Stimulated activated naive B cell treated with anti-CD40 and anti-IgM and Interleukin-4, amounts not matched to agents 10 μg/mL and 1 μg/mL and 100 μg/mL, for 72 hours (primary cell): ENCODE measurements at regions not wholly inside any gene's neighbourhood (a gene's known extent, or its start where the extent isn't known, plus 50 kb on each side); places are given as distances from the start of the nearest gene placed in this dataset.
A peak's percentile ranks its signal among the peaks of the same experiment; 100 is the strongest.
"Not testable (repeated sequence)": the region's sequence is repeated elsewhere in the genome, so short reads cannot be mapped to it uniquely, and the experiment has no call there.

Experiments used
- ATAC-seq, 2 donors: fragments of 150-1000 bp; cut with Tn5 transposase; replicated peaks; 2 replicates each; pipeline ENCODE4 v1.10.0; 2021; ENCODE audit warnings: moderate library complexity in 1 of 2
- DNase-seq: peaks from one replicate; pipeline ENCODE4 v3.0.0; 2021
- H3K27ac Mint-ChIP-seq: one replicate; pipeline ENCODE4 v1.8.0; 2022; ENCODE audit warnings: mild to moderate bottlenecking, mixed read lengths
- H3K27me3 Mint-ChIP-seq, 2 donors: one replicate each; pipeline ENCODE4 v1.8.0; 2022; ENCODE audit warnings: mixed read lengths in 2 of 2
- H3K36me3 Mint-ChIP-seq, 2 donors: one replicate each; pipeline ENCODE4 v1.8.0; 2022; ENCODE audit warnings: mixed read lengths in 2 of 2, mild to moderate bottlenecking in 1 of 2
- H3K4me1 Mint-ChIP-seq, 2 donors: one replicate each; pipeline ENCODE4 v1.8.0; 2022; ENCODE audit warnings: mixed read lengths in 2 of 2, mild to moderate bottlenecking in 1 of 2
- H3K4me3 Mint-ChIP-seq, 2 donors: one replicate each; pipeline ENCODE4 v1.8.0; 2022; ENCODE audit warnings: mild to moderate bottlenecking in 2 of 2, mixed read lengths in 2 of 2, moderate library complexity in 1 of 2
- H3K9me3 Mint-ChIP-seq, 2 donors: one replicate each; pipeline ENCODE4 v1.8.0; 2022; ENCODE audit warnings: mixed read lengths in 2 of 2, mild to moderate bottlenecking in 1 of 2

DNA sequence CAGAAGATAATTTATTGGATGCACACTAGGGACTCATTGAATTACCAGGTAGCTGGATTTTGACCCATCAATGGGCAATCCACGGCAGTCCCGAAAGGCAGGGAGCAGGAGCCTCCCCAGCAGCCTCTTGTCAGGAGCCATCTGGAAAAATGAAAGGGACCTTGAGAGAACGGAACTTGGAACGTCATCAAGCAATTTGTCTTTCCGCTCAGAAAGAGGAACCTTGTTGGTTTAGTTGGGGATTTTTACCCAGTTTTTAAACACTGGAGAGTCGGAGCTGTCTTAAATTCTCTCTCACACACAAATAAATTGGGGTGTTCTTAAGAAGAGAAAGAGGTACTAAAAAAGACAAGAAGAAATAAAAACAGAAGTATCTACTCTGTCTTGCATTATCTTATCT is 1351.7 kb upstream of the TMEM132C start:
- Mint-ChIP-seq H3K36me3 (no peaks in the 10 kb centered on the region), H3K4me3 (no peak overlapping the region), H3K27ac (no peak overlapping the region), H3K27me3 (no peaks in the 10 kb centered on the region), H3K4me1 (no peaks in the 10 kb centered on the region), H3K9me3 (peaks cover 4 to 7% of the 10 kb centered on the region in 2 donors)
- ATAC-seq (no peak), DNase-seq (no peak)

DNA sequence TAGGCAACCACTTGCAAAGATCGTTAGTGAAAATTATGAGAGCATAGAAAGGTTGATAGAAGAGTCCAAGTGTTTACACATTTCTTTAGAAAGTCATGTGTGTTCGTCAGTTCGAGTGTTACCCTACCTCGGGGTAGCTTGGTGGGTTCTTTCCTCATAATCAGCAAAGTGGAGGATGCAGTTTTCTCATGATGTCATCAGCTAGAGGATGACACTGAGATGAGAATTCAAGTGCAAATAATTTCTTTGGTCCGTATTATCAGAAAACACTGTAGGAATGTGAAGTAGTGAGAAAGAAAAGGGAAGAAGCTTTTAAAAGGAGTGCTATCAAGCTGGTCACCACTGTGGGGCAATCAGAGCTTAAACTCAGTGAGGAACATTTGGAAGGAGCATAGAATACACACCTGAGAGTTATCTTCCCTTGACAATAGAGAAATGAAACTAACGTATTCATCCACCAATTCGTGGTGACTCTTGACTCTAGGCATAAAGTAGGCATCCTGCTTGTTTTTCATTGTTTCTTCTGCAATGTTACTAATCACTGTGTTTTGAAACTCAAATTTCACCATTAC is 1340.9 kb upstream of the TMEM132C start:
- H3K4me3 Mint-ChIP-seq: no peak overlapping the region
- ATAC-seq (no peak), DNase-seq (no peak)
- no peak overlapping the region for H3K27ac Mint-ChIP-seq
- H3K36me3 Mint-ChIP-seq: no peaks in the 10 kb centered on the region
- H3K9me3 Mint-ChIP-seq: no peaks in the 10 kb centered on the region
- no peaks in the 10 kb centered on the region for H3K4me1 Mint-ChIP-seq
- no peaks in the 10 kb centered on the region for H3K27me3 Mint-ChIP-seq

DNA sequence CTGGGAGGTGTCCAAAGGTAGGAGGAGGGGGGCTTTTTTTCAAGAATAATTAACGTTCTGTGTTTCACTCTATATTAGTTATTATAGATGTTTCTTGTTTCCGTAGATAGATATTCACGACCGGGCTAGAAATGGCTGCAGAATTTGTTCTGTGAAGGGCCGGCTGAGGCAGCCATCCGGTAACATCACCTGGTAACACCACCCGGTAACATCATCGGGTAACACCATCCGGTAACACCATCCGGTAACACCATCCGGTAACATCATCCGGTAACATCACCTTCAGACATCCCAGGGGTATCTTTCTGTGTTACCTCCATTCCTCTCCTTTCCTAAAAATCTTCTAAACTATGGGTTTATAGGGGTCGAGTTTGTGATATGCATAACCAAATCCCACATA is 1336.7 kb upstream of the TMEM132C start:
- H3K36me3 Mint-ChIP-seq: no peaks in the 10 kb centered on the region
- no peaks in the 10 kb centered on the region for H3K4me1 Mint-ChIP-seq
- ATAC-seq: no peak
- no peak overlapping the region for H3K4me3 Mint-ChIP-seq
- no peak overlapping the region for H3K27ac Mint-ChIP-seq
- H3K27me3 Mint-ChIP-seq: no peaks in the 10 kb centered on the region
- no peak for DNase-seq
- H3K9me3 Mint-ChIP-seq: no peaks in the 10 kb centered on the region

DNA sequence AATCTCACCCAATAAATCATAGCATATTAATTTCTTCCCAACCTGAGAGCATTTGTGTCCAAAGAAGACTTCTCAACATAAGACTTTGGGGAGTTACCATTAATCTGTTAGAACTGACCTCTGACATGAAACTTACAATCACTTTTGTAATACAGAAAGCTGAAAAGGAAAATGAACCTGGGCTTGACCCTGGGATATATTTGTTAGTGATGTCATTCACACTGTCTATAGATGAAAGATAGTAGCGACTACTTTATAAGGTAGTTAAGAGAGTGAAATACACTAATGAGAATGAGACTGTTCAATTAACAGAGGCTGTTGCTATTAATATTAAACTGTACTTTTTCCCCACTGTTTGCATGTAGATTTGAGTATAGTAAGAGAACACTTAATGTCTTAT is 1334.8 kb upstream of the TMEM132C start:
- DNase-seq (no peak), ATAC-seq (no peak)
- no peaks in the 10 kb centered on the region for H3K9me3 Mint-ChIP-seq
- no peak overlapping the region for H3K27ac Mint-ChIP-seq
- no peaks in the 10 kb centered on the region for H3K4me1 Mint-ChIP-seq
- H3K27me3 Mint-ChIP-seq: peaks cover 0 to 6% of the 10 kb centered on the region in 2 donors
- no peak overlapping the region for H3K4me3 Mint-ChIP-seq
- H3K36me3 Mint-ChIP-seq: no peaks in the 10 kb centered on the region

DNA sequence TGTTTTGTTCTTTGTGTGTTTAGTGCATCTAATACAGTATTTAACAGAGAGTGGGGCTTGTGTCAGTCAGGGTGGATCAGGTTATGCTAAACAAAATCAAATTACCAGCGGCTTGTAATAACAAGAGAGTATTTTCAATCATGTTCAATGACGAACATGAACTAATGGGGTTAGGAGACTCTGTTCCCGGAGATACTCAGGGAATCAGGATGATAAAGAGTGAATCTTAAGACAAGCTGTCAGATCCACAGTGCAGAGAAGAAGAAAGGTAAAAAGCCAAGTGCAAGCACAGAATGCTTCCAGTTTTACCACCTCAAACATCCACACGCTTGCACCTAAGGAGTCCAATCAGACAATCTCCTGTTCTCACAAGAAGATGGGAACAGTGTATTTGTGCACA is 1331.5 kb upstream of the TMEM132C start:
- H3K27ac Mint-ChIP-seq: no peak overlapping the region
- peaks cover 0 to 6% of the 10 kb centered on the region in 2 donors for H3K27me3 Mint-ChIP-seq
- ATAC-seq (no peak), DNase-seq (no peak)
- no peak overlapping the region for H3K4me3 Mint-ChIP-seq
- H3K4me1 Mint-ChIP-seq: no peaks in the 10 kb centered on the region
- no peaks in the 10 kb centered on the region for H3K36me3 Mint-ChIP-seq
- H3K9me3 Mint-ChIP-seq: peaks cover 0 to 1% of the 10 kb centered on the region in 2 donors

DNA sequence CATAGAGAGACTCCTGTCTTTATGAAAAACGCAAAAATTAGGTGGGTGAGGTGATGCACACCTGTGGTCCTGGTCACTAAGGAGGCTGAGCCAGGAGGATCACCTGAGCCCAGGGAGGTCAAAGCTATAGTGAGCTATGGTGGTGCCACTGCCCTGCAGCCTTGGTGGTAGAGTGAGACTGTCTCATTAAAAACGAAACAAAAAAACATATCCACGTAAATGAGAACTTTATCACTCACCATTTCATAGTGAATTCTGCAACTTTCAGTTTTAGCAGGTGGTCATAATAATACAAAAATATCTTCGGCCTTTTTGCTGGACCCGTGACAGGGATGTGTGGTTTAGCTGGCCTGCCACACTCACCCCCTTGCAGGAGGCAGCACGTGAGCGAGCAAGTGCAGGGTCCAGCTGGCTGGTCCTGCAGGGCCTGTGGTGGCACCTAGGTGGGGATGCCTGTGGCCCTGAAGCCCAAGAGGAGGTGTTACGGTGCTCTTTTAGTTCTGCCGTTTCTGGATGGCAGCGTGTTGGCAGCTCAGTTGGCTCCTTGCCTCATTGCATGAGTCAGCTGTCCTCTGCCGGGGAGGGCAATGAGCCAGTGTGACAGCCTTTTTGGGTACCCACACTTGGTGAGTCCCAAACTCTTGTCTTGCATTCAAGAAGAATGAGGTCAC is 1330.7 kb upstream of the TMEM132C start:
- H3K9me3 Mint-ChIP-seq: peaks cover 0 to 1% of the 10 kb centered on the region in 2 donors
- peak in 1 of 2 donors; percentile 12 for ATAC-seq
- no peak overlapping the region for H3K27ac Mint-ChIP-seq
- no peaks in the 10 kb centered on the region for H3K4me1 Mint-ChIP-seq
- H3K27me3 Mint-ChIP-seq: peaks cover 0 to 6% of the 10 kb centered on the region in 2 donors
- no peak overlapping the region for H3K4me3 Mint-ChIP-seq
- no peak for DNase-seq
- no peaks in the 10 kb centered on the region for H3K36me3 Mint-ChIP-seq

DNA sequence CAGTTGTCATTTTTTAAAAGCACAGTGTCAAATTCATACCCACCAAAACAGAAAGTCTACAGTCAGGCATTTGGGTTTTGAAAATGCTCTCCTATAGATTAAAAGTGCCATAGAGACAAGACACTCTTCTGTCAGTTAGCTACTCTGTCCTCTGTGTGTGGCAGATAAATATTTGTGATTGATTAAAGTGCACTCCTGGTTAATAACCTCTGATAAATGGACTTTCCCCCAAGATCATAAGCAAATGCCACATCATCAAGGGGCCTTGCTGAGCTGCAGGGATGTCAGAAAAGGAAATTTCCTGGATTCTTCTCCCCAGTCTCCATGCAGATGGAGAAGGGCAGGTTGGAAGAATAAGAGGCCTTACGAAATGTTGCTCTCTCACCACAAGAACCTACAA is 1329.5 kb upstream of the TMEM132C start:
- ATAC-seq (no peak), DNase-seq (no peak)
- no peak overlapping the region for H3K27ac Mint-ChIP-seq
- peaks cover 0 to 1% of the 10 kb centered on the region in 2 donors for H3K9me3 Mint-ChIP-seq
- no peaks in the 10 kb centered on the region for H3K4me1 Mint-ChIP-seq
- no peak overlapping the region for H3K4me3 Mint-ChIP-seq
- no peaks in the 10 kb centered on the region for H3K36me3 Mint-ChIP-seq
- peaks cover 0 to 6% of the 10 kb centered on the region in 2 donors for H3K27me3 Mint-ChIP-seq

DNA sequence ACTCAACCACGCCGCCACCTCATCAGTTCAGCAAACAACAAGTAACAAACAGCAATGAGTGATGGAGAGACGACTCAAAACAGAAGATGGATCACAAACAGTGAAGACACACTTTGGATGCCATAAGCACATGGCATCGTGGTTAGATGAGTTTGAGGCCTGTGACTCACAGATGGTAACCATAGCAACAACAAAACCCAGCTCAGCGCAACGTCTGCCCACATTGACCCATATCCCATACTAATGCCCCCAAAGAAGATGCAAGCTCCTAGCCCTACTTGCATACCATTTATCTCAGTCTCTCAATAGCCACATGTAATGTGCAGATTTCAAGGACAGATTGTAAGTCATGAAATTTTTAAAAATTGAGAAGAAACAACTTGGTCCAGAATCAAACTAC is 1322.3 kb upstream of the TMEM132C start:
- H3K27ac Mint-ChIP-seq: no peak overlapping the region
- no peak for ATAC-seq
- H3K27me3 Mint-ChIP-seq: no peaks in the 10 kb centered on the region
- H3K4me3 Mint-ChIP-seq: no peak overlapping the region
- no peak for DNase-seq
- no peaks in the 10 kb centered on the region for H3K4me1 Mint-ChIP-seq
- peaks cover 0 to 1% of the 10 kb centered on the region in 2 donors for H3K9me3 Mint-ChIP-seq
- H3K36me3 Mint-ChIP-seq: no peaks in the 10 kb centered on the region

DNA sequence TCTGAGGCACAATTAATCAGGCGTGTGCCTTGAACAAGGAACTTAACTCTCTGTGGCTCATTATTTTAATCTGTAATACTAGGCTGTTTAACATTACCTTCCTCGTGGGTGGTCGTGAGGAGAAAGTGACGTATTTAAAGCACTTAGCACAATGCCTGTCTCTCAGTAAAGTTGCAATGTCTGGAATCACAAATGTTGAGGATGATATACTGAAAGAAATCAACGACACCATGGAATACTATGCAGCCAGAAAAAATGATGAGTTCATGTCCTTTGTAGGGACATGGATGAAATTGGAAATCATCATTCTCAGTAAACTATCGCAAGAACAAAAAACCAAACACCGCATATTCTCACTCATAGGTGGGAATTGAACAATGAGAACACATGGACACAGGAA is 1320.0 kb upstream of the TMEM132C start:
- ATAC-seq: not testable (repeated sequence)

DNA sequence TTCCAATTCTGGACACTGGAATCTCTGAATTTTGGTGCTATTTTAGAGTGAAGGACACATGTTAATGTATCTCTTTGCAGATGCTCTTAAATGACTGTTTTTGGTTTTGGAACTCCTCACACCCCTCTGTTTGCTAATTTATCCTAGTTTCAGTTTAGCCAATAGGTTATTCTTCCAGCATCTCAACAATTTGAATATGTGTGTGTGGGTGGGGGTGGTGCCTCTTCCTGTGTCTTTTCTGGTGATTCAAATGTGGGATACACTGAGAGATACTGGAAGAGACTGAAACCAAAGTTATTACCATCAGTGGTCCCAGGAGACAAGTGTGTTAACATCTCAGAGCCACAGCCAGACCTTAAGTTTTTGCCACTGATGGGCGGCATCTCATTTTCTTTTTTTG is 1317.4 kb upstream of the TMEM132C start:
- Mint-ChIP-seq H3K27ac (no peak overlapping the region), H3K27me3 (no peaks in the 10 kb centered on the region), H3K36me3 (no peaks in the 10 kb centered on the region), H3K4me3 (no peak overlapping the region), H3K9me3 (no peaks in the 10 kb centered on the region), H3K4me1 (no peaks in the 10 kb centered on the region)
- ATAC-seq (no peak), DNase-seq (no peak)

More for the DNA sequence above, 1320.0 kb upstream of the TMEM132C start:
- H3K27me3 Mint-ChIP-seq, H3K4me1 Mint-ChIP-seq, DNase-seq, H3K36me3 Mint-ChIP-seq, H3K9me3 Mint-ChIP-seq, H3K27ac Mint-ChIP-seq, H3K4me3 Mint-ChIP-seq: not testable (repeated sequence)

DNA sequence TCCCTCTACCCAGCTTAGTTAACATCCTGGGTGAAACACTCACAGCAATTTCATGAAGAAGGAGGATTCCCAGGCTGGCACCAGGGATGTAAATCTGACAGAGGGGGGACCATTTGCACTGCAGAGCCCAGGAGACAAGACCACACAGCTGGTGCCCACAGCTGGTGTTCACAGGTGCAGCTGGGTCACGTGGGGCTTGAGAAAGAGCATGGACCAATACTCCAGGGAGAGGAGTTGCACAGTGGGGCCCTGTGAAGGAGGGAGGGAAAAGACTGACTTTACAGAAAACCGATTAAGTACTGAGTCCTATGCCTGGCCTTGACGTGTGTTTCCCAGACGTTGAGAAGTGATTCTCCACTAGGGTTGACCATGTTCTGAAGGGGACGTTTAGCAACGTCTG is 1316.7 kb upstream of the TMEM132C start:
- no peak overlapping the region for H3K4me3 Mint-ChIP-seq

DNA sequence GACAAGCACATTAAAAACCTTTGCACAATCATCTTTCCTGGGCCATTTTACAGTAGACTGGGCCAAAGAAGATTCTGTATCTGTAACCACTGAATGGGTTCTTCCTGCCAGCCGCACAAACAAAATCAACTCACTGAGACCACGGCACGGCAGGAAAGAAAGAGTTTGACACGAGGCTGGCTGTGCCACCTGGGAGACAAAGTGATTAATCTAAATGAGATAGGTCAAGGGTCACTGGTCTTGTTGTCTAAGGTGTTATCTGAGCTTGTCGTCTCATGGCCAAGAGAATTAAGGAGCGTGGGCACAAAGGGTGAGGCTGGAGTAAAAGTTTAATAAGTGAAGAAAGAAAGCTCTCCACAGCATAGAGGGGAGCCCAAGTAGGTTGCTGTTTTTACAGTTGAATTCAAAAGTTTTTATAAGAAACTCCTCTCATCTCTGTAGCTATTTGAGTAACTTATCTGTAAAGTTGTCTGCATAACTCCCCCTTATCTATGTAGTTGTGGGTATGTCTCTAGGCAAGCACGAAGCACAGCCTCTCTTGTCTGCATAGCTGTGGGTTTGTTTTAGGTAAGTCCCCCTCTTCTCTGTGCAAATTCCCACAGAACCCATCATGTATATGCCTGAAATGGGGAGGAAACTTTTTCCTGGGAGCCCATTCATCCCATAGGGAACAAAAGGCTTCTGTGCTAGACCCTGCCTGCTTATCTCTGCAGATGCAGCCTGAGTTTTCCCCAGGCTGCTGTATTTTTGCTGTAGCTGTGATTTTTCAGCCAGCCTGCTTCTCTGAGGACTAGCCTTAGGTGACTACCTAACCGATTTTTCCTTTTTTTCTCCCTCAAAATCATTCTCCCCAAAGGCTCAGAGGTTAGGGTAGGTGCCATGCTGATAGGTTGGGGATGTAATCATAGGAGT is 1314.6 kb upstream of the TMEM132C start:
- no peak overlapping the region for H3K4me3 Mint-ChIP-seq
- H3K4me1 Mint-ChIP-seq: no peaks in the 10 kb centered on the region
- ATAC-seq: no peak
- no peaks in the 10 kb centered on the region for H3K27me3 Mint-ChIP-seq
- no peaks in the 10 kb centered on the region for H3K36me3 Mint-ChIP-seq
- no peak for DNase-seq
- H3K9me3 Mint-ChIP-seq: peaks cover 4 to 5% of the 10 kb centered on the region in 2 donors
- no peak overlapping the region for H3K27ac Mint-ChIP-seq

More for the DNA sequence above, 1316.7 kb upstream of the TMEM132C start:
- no peaks in the 10 kb centered on the region for H3K27me3 Mint-ChIP-seq
- no peaks in the 10 kb centered on the region for H3K4me1 Mint-ChIP-seq
- H3K27ac Mint-ChIP-seq: no peak overlapping the region
- ATAC-seq (no peak), DNase-seq (no peak)
- H3K36me3 Mint-ChIP-seq: no peaks in the 10 kb centered on the region
- H3K9me3 Mint-ChIP-seq: no peaks in the 10 kb centered on the region

DNA sequence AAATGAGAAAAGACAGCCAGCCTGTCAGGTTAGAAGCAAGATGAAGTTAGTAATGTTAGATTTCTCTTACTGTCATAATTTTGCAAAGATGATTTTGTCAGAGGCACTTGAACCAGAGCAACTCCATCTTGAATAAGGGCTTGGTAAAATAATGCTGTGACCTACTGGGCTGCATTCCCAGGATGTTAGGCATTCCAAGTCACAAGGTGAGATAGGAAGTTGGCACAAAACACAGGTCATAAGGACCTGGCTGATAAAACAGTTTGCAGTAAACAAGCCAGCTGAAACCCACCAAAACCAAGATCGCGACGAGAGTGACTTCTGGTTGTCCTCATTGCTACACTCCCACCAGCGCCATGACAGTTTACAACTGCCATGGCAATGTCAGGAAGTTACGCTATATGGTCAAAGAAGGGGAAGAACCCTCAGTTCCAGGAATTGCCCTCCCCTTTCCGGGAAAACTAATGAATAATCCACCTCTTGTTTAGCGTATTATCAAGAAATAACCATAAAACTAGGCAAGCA is 1313.5 kb upstream of the TMEM132C start:
- Mint-ChIP-seq H3K4me3 (no peak overlapping the region), H3K9me3 (peaks cover 4 to 5% of the 10 kb centered on the region in 2 donors), H3K36me3 (no peaks in the 10 kb centered on the region), H3K27ac (no peak overlapping the region), H3K4me1 (no peaks in the 10 kb centered on the region), H3K27me3 (no peaks in the 10 kb centered on the region)
- ATAC-seq (no peak), DNase-seq (no peak)

DNA sequence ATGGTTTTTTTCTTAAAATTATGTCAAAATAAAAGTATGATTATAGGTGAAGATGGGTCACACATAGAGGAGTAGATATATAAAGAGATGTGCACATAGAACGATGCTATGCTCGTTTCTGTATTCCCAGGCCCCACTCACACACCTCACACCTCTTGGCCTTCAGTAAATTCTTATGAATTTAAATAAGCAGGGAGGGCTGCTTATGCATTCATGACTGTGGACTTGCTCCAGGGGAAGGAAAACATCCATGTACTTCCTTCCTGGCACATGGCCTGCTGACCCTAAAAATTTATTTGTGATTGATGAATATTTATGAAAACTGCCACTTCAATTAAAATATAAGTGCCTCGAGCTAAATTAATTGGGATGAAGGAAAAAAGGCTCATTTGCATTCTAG is 1306.7 kb upstream of the TMEM132C start:
- Mint-ChIP-seq H3K4me1 (no peaks in the 10 kb centered on the region), H3K27me3 (no peaks in the 10 kb centered on the region), H3K9me3 (peaks cover 5 to 6% of the 10 kb centered on the region in 2 donors), H3K36me3 (no peaks in the 10 kb centered on the region), H3K4me3 (no peak overlapping the region), H3K27ac (no peak overlapping the region)
- ATAC-seq (no peak), DNase-seq (no peak)
